ENCODE measurements at regions not wholly inside any gene's neighbourhood (a gene's known extent, or its start where the extent isn't known, plus 50 kb on each side); places are given as distances from the start of the nearest gene placed in this dataset.

GRCh38 chr11:13905137-13905781 lies 57.3 kb upstream of the SPON1 start:
- TF ChIP-seq, protein P1, sequence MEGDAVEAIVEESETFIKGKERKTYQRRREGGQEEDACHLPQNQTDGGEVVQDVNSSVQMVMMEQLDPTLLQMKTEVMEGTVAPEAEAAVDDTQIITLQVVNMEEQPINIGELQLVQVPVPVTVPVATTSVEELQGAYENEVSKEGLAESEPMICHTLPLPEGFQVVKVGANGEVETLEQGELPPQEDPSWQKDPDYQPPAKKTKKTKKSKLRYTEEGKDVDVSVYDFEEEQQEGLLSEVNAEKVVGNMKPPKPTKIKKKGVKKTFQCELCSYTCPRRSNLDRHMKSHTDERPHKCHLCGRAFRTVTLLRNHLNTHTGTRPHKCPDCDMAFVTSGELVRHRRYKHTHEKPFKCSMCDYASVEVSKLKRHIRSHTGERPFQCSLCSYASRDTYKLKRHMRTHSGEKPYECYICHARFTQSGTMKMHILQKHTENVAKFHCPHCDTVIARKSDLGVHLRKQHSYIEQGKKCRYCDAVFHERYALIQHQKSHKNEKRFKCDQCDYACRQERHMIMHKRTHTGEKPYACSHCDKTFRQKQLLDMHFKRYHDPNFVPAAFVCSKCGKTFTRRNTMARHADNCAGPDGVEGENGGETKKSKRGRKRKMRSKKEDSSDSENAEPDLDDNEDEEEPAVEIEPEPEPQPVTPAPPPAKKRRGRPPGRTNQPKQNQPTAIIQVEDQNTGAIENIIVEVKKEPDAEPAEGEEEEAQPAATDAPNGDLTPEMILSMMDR (IDR thresholded peaks at IDR 0.05): no peak
- TF ChIP-seq ZBTB21 (CRISPR knock-in tag; IDR thresholded peaks at IDR 0.05; ENCODE audit: borderline replicate concordance) (no peak), FOXK1 (CRISPR knock-in tag; IDR thresholded peaks at IDR 0.05) (no peak), JUN (CRISPR knock-in tag; IDR thresholded peaks at IDR 0.05) (no peak), NFE2L1 (CRISPR knock-in tag; IDR thresholded peaks at IDR 0.05) (no peak), ESRRA (CRISPR knock-in tag; IDR thresholded peaks at IDR 0.05; ENCODE audit: borderline replicate concordance) (no peak), FOXP1 (CRISPR knock-in tag; IDR thresholded peaks at IDR 0.05; ENCODE audit: borderline replicate concordance) (no peak)
